GM21526 (cell line): ENCODE measurements at regions not wholly inside any gene's neighbourhood (a gene's known extent, or its start where the extent isn't known, plus 50 kb on each side); places are given as distances from the start of the nearest gene placed in this dataset.
"Not testable (repeated sequence)": the region's sequence is repeated elsewhere in the genome, so short reads cannot be mapped to it uniquely, and the experiment has no call there.

ENCODE experiments used
- ATAC-seq: cut with Tn5 transposase; IDR thresholded peaks from one replicate; pipeline ENCODE4 v1.9.1; 2021; ENCODE audit warnings: moderate library complexity; ENCODE audit not compliant: unreplicated experiment, low FRiP score

GRCh38 chr11:47928426-47928825, 51.9 kb upstream of the PTPRJ start:
- ATAC-seq, result no peak

DNA sequence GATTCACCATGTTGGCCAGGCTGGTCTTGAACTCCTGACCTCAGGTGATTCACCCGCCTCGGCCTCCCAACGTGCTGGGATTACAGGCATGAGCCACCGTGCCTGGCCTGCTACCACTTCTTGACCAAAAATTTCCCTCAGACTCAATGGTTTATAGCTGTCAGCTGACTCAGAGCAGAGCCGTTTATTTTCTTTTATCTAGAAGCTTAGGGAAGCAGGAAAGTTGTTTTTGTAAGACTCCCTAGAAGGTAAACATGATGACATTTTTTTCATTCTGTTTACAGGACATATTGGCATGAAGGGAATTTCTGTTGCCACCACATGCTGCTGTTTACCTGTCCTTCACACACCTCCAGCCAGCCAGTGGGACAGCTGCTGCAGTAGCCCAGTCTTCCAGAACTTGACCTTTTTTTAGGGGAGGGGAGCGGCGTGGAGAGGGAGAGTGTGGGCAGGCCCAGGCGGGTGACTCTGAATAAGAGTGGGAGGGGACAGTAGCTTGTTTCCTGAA, 56.1 kb upstream of the PTPRJ start:
- ATAC-seq, result no peak

GRCh38 chr11:47923667-47924066, 56.7 kb upstream of the PTPRJ start:
- no peak for ATAC-seq

DNA sequence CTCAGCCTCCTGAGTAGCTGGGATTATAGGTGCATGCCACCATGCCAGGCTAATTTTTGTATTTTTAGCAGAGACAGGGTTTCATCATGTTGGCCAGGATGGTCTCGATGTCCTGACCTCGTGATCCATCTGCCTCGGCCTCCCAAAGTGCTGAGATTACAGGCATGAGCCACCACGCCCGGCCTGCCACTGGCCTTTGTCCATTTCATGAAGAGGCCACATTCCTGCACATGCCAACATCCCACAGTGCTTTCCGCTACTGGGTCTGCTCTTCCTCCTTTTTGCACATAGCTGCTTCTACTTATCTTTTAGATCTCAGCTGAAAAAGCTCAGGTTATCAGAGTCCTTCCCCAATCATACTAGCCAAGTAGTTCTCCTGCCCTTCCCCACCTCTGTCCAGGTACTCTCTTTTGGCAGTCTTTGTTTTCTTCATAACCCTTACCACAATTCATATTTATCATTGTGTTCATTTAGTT, 59.2 kb upstream of the PTPRJ start:
- not testable (repeated sequence) for ATAC-seq

- no peak for ATAC-seq
These were observed 61.4 kb upstream of the PTPRJ start for GRCh38 chr11:47918882-47919495.

GRCh38 chr11:47918370-47918690, 62.0 kb upstream of the PTPRJ start:
- ATAC-seq, result no peak

DNA sequence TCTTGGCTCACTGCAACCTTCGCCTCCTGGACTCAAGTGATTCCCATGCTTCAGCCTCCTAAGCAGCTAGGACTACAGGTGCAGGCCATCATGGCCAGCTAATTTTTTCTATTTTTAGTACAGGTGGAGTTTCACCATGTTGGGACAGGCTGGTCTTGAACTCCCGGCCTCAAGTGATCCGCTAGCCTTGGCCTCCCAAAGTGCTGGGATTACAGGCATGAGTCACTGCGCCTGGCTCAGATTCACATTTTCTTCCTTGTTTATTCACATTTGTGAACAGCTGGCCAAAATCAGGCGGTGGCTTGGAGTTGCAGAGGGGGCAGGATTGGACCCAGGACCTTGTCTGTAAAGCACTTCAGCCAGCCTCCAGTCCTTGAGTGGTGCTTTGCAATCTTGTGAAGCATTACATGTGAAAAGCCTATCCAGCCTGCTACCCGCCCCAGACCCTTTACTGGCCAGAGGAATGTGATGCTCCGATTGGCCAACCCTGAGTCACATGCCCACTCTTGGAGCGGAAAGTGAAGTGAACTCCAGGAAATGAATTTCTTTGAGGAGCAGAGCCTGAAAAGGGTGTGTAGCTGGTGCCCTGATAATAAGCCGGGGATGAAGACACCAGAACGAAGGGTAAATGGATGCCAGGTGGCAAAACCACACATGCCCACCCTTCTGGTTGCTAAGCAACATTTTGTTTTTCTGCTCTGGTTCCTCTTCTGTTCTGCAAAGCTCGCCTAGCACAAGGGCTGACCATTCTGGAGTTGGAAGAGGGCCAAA, 62.6 kb upstream of the PTPRJ start:
- ATAC-seq, result no peak

GRCh38 chr11:47916361-47916841, 64.0 kb upstream of the PTPRJ start:
- no peak for ATAC-seq

DNA sequence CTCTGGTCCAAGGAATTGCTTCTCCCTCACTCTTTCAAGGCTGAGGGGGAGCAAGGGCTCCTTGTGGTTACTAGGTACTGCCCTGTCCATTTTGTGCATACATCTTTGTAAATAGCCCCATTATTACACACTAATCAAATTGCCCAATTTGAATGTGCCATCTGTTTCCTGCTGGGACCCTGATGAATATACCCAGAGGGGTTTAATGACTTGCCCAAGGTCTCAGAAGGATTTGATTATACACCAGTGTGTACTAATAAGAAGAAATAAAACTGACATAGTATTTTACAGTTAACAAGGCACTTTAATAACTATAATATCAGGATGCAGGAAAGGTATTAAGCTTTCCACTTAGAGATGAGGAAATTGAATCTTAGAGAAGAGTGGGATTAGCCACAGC, 64.6 kb upstream of the PTPRJ start:
- no peak for ATAC-seq

GRCh38 chr11:47915374-47915773, 65.0 kb upstream of the PTPRJ start:
- ATAC-seq, result no peak

DNA sequence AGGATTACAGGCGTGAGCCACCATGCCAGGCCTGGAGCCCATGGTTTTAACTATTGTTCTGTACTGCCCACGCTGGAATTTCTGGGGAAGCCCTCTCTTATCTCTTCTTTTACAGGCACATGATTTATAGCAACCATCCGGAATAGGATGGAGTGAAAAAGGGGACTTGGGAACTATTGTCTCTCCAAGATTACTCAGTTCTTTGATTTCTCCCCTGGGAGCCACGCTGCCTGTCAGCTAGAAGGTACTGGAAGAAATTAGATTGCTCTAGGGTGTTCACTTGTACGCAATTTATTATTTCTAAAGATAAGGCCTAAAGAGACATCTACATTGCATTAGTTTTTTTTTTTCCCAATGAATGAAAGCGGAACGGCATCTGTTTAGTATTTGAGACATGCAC, 65.6 kb upstream of the PTPRJ start:
- ATAC-seq, result no peak

DNA sequence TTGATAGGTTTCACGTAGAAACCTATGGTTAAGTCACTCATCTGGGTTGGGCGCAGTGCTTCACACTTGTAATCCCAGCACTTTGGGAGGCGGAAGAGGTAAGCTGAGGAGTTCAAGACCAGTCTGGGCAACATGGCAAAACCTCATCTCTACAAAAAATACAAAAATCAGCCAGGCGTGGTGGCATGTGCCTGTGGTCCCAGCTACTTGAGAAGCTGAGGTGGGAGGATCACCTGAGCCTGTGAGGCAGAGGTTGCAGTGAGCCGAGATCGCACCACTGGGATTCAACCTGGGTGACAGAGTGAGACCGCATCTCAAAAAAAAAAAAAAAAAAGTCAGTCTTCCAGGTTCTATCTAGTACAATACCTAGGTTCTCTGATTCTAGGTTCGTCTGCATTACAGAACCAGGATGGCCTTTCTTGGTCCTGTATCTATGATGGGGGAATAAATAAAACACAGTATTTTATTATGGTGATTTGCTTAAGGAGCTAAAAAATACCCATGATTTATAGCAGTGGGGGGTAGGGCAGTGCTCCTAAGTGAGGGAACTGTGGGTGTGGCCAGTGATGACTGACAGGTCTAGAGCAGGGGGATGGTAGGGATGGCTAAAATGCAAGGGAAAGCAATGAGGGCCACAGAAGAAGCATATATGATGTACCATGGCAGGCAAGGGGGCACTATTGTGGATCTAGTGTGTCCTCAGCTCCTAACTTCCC, 65.5 kb upstream of the NUP160 start:
- no peak for ATAC-seq

DNA sequence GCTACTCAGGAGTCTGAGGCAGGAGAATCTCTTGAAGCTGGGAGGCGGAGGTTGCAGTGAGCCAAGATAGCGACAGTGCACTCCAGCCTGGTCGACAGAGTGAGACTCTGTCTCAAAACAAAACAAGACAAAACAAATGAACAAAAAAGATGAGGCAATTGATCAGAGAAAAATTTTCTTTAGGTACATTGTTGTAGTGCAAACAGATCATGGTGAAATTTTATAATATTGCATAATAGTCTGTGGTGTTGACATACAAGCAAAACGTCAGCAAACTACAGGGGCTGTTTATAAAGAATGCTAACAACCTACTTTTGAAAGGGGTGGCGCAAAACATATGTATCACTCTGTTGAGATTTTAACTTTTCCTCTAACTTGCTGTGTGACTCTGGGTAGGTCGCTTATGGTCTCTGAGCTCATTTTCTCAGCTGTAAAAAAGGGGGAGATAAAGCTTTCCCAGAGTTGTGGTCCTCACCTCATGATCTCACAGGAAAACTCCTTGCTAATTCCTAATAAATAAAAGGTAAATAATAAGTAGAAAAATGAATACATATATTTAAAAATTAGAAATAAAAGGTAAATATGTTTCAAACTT, 64.8 kb upstream of the NUP160 start:
- ATAC-seq, result no peak

GRCh38 chr11:47911149-47911548, 63.0 kb upstream of the NUP160 start:
- ATAC-seq, result no peak

- ATAC-seq, result no peak
These were observed 60.0 kb upstream of the NUP160 start for GRCh38 chr11:47908198-47908597.

GRCh38 chr11:47907499-47907898, 59.3 kb upstream of the NUP160 start:
- no peak for ATAC-seq

DNA sequence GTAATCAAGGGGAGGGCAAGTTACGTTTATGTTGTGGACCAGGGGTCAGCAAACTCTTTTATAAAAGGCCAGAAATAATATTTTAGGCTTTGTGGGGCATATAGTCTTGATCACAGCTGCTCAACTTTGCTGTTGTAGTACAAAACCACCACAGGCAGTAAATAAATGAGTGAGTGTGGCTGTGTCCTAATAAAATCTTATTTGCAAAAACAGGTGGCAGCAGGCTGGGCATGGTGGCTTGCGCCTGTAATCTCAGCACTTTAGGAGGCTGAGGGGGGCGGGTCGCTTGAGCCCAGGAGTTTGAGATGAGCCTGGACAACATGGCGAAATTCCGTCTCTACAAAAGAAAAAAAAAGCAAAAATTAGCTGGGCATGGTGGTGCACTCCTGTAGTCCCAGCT, 57.9 kb upstream of the NUP160 start:
- ATAC-seq, result no peak

GRCh38 chr11:47905358-47906059, 57.4 kb upstream of the NUP160 start:
- ATAC-seq, result no peak

GRCh38 chr11:47904808-47905207, 56.7 kb upstream of the NUP160 start:
- ATAC-seq, result no peak

- no peak for ATAC-seq
These were observed 55.9 kb upstream of the NUP160 start for GRCh38 chr11:47904048-47904447.
